Central memory CD8-positive, alpha-beta T cell (primary cell): ENCODE measurements at regions not wholly inside any gene's neighbourhood (a gene's known extent, or its start where the extent isn't known, plus 50 kb on each side); places are given as distances from the start of the nearest gene placed in this dataset.

Experiments
- ATAC-seq: fragments of 150-1000 bp; cut with Tn5 transposase; replicated peaks from 2 replicates; pipeline ENCODE4 v1.10.0; 2022; ENCODE audit warnings: mild to moderate bottlenecking, moderate FRiP score, moderate number of reproducible peaks; ENCODE audit not compliant: poor library complexity, severe bottlenecking; ENCODE audit errors: extremely low read depth
- DNase-seq, 2 donors: peaks; one replicate each; pipeline ENCODE4 v3.0.0; 2021; ENCODE audit warnings: low spot score in 2 of 2
- H3K27ac Mint-ChIP-seq: one replicate; pipeline ENCODE4 v1.8.0; 2022; ENCODE audit warnings: low read depth, mild to moderate bottlenecking, moderate library complexity, mixed read lengths
- H3K27me3 Mint-ChIP-seq: one replicate; pipeline ENCODE4 v1.8.0; 2022; ENCODE audit warnings: mixed read lengths
- H3K36me3 Mint-ChIP-seq: one replicate; pipeline ENCODE4 v1.8.0; 2022; ENCODE audit warnings: mild to moderate bottlenecking, moderate library complexity, mixed read lengths; ENCODE audit not compliant: insufficient read depth
- H3K4me1 Mint-ChIP-seq: one replicate; pipeline ENCODE4 v1.8.0; 2022; ENCODE audit warnings: mixed read lengths
- H3K4me3 Mint-ChIP-seq: one replicate; pipeline ENCODE4 v1.8.0; 2022; ENCODE audit warnings: mild to moderate bottlenecking, moderate library complexity, mixed read lengths
- H3K9me3 Mint-ChIP-seq: one replicate; pipeline ENCODE4 v1.8.0; 2022; ENCODE audit warnings: mixed read lengths

- ATAC-seq (no peak), DNase-seq (no peak)
- no peak overlapping the region for H3K27ac Mint-ChIP-seq
- H3K36me3 Mint-ChIP-seq = no peaks in the 10 kb centered on the region
- H3K4me3 Mint-ChIP-seq = no peak overlapping the region
- H3K4me1 Mint-ChIP-seq = peaks cover under 1% of the 10 kb centered on the region
- peaks cover 15% of the 10 kb centered on the region for H3K27me3 Mint-ChIP-seq
- H3K9me3 Mint-ChIP-seq = no peaks in the 10 kb centered on the region
Measured at GRCh38 chr5:96340357-96340756, 92.7 kb downstream of the PCSK1 start.

GRCh38 chr5:96339862-96340261 is 93.2 kb downstream of the PCSK1 start:
- DNase-seq (no peak), ATAC-seq (no peak)
- Mint-ChIP-seq H3K27ac (no peak overlapping the region), H3K27me3 (peaks cover 15% of the 10 kb centered on the region), H3K9me3 (no peaks in the 10 kb centered on the region), H3K4me1 (no peaks in the 10 kb centered on the region), H3K36me3 (no peaks in the 10 kb centered on the region), H3K4me3 (no peak overlapping the region)

GRCh38 chr5:96338624-96339415 is 94.2 kb downstream of the PCSK1 start:
- Mint-ChIP-seq H3K27ac (no peak overlapping the region), H3K36me3 (no peaks in the 10 kb centered on the region), H3K9me3 (no peaks in the 10 kb centered on the region), H3K4me1 (no peaks in the 10 kb centered on the region), H3K4me3 (no peak overlapping the region), H3K27me3 (peaks cover 15% of the 10 kb centered on the region)
- no peak for DNase-seq
- ATAC-seq = no peak

- no peaks in the 10 kb centered on the region for H3K9me3 Mint-ChIP-seq
- H3K4me3 Mint-ChIP-seq = no peak overlapping the region
- ATAC-seq = no peak
- H3K4me1 Mint-ChIP-seq = no peaks in the 10 kb centered on the region
- DNase-seq = no peak
- no peak overlapping the region for H3K27ac Mint-ChIP-seq
- H3K36me3 Mint-ChIP-seq = no peaks in the 10 kb centered on the region
- peaks cover 20% of the 10 kb centered on the region for H3K27me3 Mint-ChIP-seq
Measured at GRCh38 chr5:96338091-96338490, 95.0 kb downstream of the PCSK1 start.

- Mint-ChIP-seq H3K4me3 (no peak overlapping the region), H3K27me3 (peaks cover 17% of the 10 kb centered on the region), H3K27ac (no peak overlapping the region), H3K4me1 (no peaks in the 10 kb centered on the region), H3K36me3 (no peaks in the 10 kb centered on the region), H3K9me3 (no peaks in the 10 kb centered on the region)
- ATAC-seq (no peak), DNase-seq (no peak)
Measured at GRCh38 chr5:96337048-96337781, 95.8 kb downstream of the PCSK1 start.

- DNase-seq = peak in 1 of 2 donors; percentile 40
- Mint-ChIP-seq H3K36me3 (no peaks in the 10 kb centered on the region), H3K4me3 (no peak overlapping the region), H3K4me1 (no peaks in the 10 kb centered on the region), H3K27ac (no peak overlapping the region), H3K27me3 (peaks cover 10% of the 10 kb centered on the region), H3K9me3 (no peaks in the 10 kb centered on the region)
- ATAC-seq = peak; percentile 82
Measured at GRCh38 chr5:96336351-96336985, 96.6 kb downstream of the PCSK1 start.

GRCh38 chr5:96335873-96336272 is 97.2 kb downstream of the PCSK1 start:
- no peak overlapping the region for H3K27ac Mint-ChIP-seq
- peak; percentile 28 for ATAC-seq
- H3K36me3 Mint-ChIP-seq = no peaks in the 10 kb centered on the region
- no peaks in the 10 kb centered on the region for H3K4me1 Mint-ChIP-seq
- no peaks in the 10 kb centered on the region for H3K9me3 Mint-ChIP-seq
- H3K4me3 Mint-ChIP-seq = no peak overlapping the region
- no peak for DNase-seq
- peaks cover 11% of the 10 kb centered on the region for H3K27me3 Mint-ChIP-seq

- Mint-ChIP-seq H3K27ac (no peak overlapping the region), H3K36me3 (no peaks in the 10 kb centered on the region), H3K9me3 (no peaks in the 10 kb centered on the region), H3K4me3 (no peak overlapping the region), H3K27me3 (peaks cover 19% of the 10 kb centered on the region), H3K4me1 (no peaks in the 10 kb centered on the region)
- ATAC-seq (no peak), DNase-seq (no peak)
Measured at GRCh38 chr5:96333391-96333790, 99.7 kb downstream of the PCSK1 start.

- Mint-ChIP-seq H3K27ac (no peak overlapping the region), H3K27me3 (peaks cover 19% of the 10 kb centered on the region), H3K4me1 (no peaks in the 10 kb centered on the region), H3K9me3 (no peaks in the 10 kb centered on the region), H3K4me3 (no peak overlapping the region), H3K36me3 (no peaks in the 10 kb centered on the region)
- no peak for ATAC-seq
- no peak for DNase-seq
Measured at GRCh38 chr5:96332535-96333366, 100.3 kb downstream of the PCSK1 start.

- H3K36me3 Mint-ChIP-seq = no peaks in the 10 kb centered on the region
- H3K4me1 Mint-ChIP-seq = no peaks in the 10 kb centered on the region
- no peak overlapping the region for H3K4me3 Mint-ChIP-seq
- DNase-seq = no peak
- H3K9me3 Mint-ChIP-seq = no peaks in the 10 kb centered on the region
- no peak for ATAC-seq
- H3K27ac Mint-ChIP-seq = no peak overlapping the region
- H3K27me3 Mint-ChIP-seq = peaks cover 19% of the 10 kb centered on the region
Measured at GRCh38 chr5:96331681-96332361, 101.2 kb downstream of the PCSK1 start.

- DNase-seq (no peak), ATAC-seq (no peak)
- Mint-ChIP-seq H3K27ac (no peak overlapping the region), H3K27me3 (peaks cover 19% of the 10 kb centered on the region), H3K9me3 (no peaks in the 10 kb centered on the region), H3K4me3 (no peak overlapping the region), H3K36me3 (no peaks in the 10 kb centered on the region), H3K4me1 (no peaks in the 10 kb centered on the region)
Measured at GRCh38 chr5:96331210-96331609, 101.8 kb downstream of the PCSK1 start.
